ENCODE measurements at regions not wholly inside any gene's neighbourhood (a gene's known extent, or its start where the extent isn't known, plus 50 kb on each side); places are given as distances from the start of the nearest gene placed in this dataset.

DNA sequence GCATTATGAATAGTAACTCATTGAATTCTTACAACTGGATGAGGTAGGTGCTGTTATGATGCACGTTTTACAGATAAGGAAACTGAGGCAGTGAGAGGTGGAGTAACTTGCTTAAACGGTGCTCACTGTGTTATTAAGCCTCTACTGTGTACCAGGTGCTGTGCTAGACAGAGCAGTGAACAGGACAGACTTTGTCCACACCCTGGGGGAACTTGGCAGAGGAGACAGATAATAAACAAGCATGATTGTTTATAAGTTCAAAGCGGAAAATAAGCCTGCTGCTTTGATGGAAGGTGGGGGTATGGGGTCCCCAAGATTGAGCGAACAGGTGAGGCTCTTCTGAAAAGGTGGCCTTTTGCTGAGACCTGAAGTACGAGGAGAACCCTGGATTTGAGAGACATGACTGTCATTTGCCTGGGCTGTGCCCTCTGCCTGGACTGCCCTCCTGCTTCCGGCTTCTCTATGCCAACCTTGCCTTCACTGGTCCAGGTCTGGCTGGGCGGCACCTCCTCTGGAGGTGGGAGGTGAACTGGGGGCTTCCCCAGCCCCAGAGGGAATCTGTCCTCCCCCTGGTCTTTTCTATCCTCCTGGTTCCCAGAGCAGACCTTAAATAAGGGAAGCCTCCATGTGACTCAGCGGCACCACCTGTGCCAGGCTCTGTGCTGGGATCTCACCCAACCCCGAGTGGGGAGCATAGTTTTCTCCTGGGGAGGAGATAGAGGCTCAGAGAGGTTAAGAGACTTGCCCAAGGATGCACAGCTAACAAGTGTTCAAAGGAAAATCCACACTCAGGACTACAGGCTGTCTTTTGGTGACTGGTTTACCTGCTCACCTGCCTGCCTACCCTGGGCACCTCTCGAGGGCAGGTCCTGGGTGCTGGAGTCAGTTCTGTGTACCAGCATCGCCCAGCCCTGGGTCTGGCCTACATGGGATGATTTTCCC lies 59.1 kb downstream of the CEBPB start:
- DNase-seq (ENCODE audit: insufficient read length) (no peak), FAIRE-seq (no peak)
- TF ChIP-seq POLR2AphosphoS5 (IDR thresholded peaks at IDR 0.05; ENCODE audit: low read depth, low read length) = no peak
- TF ChIP-seq TAF1 (IDR thresholded peaks at IDR 0.05; ENCODE audit: borderline replicate concordance, low read depth, low read length) = no peak
- TF ChIP-seq POLR2A (IDR thresholded peaks at IDR 0.05; ENCODE audit: low read depth, low read length) = no peak

DNA sequence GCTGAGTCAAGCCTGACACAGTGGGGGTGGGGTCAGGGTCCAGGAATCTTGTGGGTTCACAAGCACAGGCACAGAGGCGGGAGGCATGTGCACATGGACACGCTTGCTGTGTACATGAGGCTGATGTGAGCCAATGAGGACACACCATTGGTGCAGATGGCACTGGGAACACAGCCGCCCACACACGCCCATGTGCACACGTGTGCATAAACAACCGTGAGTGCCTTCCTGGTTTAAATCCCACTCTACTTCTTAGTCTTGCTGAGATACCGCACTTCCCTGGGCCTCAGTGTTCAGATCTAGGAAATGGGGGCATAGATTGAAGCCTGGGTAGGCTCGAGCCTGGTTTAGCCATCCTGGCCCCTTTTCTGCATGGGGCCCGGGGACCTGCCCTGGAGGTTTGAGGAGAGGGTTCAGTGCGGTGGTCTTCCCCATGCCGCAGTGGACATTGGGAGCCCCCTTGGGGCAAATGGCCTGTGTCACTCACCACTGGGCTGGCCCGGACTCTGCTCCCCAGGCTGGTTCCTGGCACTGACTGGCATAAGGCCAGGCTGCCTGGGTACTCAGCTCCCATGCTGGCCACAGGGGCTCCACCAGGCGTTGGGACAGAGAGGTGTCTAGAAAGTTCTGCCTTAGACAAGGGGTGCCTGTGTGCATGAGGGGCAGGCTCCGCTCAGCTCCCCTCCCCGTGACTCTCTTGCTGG lies 60.2 kb downstream of the CEBPB start:
- TF ChIP-seq POLR2A (IDR thresholded peaks at IDR 0.05; ENCODE audit: low read depth, low read length) (no peak), POLR2AphosphoS5 (IDR thresholded peaks at IDR 0.05; ENCODE audit: low read depth, low read length) (no peak), TAF1 (IDR thresholded peaks at IDR 0.05; ENCODE audit: borderline replicate concordance, low read depth, low read length) (no peak)
- no peak for FAIRE-seq
- DNase-seq (ENCODE audit: insufficient read length) = no peak

GRCh38 chr20:50251383-50251748 lies 60.7 kb downstream of the CEBPB start:
- DNase-seq (ENCODE audit: insufficient read length) (no peak), FAIRE-seq (no peak)
- TF ChIP-seq POLR2AphosphoS5 (IDR thresholded peaks at IDR 0.05; ENCODE audit: low read depth, low read length) = no peak
- no peak for TF ChIP-seq TAF1 (IDR thresholded peaks at IDR 0.05; ENCODE audit: borderline replicate concordance, low read depth, low read length)
- TF ChIP-seq POLR2A (IDR thresholded peaks at IDR 0.05; ENCODE audit: low read depth, low read length) = no peak

GRCh38 chr20:50251992-50252511 lies 61.4 kb downstream of the CEBPB start:
- TF ChIP-seq POLR2A (IDR thresholded peaks at IDR 0.05; ENCODE audit: low read depth, low read length) = no peak
- no peak for TF ChIP-seq POLR2AphosphoS5 (IDR thresholded peaks at IDR 0.05; ENCODE audit: low read depth, low read length)
- no peak for TF ChIP-seq TAF1 (IDR thresholded peaks at IDR 0.05; ENCODE audit: borderline replicate concordance, low read depth, low read length)
- FAIRE-seq = no peak
- DNase-seq (ENCODE audit: insufficient read length) = no peak

DNA sequence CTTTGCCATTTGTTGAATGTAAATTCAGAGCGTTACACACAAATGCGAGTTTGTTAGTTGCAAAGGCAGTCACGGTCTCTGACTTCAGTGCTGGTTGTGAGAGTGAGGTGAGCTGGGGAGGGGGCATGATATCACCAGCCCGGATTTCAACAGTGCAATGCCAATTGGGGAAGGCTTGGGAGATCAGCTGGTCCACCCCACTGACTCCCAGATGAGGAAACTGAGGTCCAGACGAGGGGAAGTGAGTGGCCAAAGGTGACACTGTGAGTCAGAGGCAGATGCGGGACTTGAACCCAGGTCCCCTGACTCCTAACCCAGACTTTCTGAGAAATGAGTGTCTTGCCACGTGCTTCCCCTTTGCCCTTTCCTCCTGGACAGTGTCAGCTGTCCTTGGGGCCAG lies 62.1 kb downstream of the CEBPB start:
- DNase-seq (ENCODE audit: insufficient read length) (no peak), FAIRE-seq (no peak)
- no peak for TF ChIP-seq TAF1 (IDR thresholded peaks at IDR 0.05; ENCODE audit: borderline replicate concordance, low read depth, low read length)
- TF ChIP-seq POLR2AphosphoS5 (IDR thresholded peaks at IDR 0.05; ENCODE audit: low read depth, low read length) = no peak
- no peak for TF ChIP-seq POLR2A (IDR thresholded peaks at IDR 0.05; ENCODE audit: low read depth, low read length)

GRCh38 chr20:50253101-50253500 lies 62.5 kb downstream of the CEBPB start:
- TF ChIP-seq TAF1 (IDR thresholded peaks at IDR 0.05; ENCODE audit: borderline replicate concordance, low read depth, low read length) (no peak), POLR2AphosphoS5 (IDR thresholded peaks at IDR 0.05; ENCODE audit: low read depth, low read length) (no peak), POLR2A (IDR thresholded peaks at IDR 0.05; ENCODE audit: low read depth, low read length) (no peak)
- FAIRE-seq = no peak
- DNase-seq (ENCODE audit: insufficient read length) = no peak

- FAIRE-seq = no peak
- DNase-seq (ENCODE audit: insufficient read length) = no peak
- TF ChIP-seq TAF1 (IDR thresholded peaks at IDR 0.05; ENCODE audit: borderline replicate concordance, low read depth, low read length) = no peak
- TF ChIP-seq POLR2AphosphoS5 (IDR thresholded peaks at IDR 0.05; ENCODE audit: low read depth, low read length) = no peak
- TF ChIP-seq POLR2A (IDR thresholded peaks at IDR 0.05; ENCODE audit: low read depth, low read length) = no peak
Observed at GRCh38 chr20:50254466-50255079, 63.9 kb downstream of the CEBPB start.

GRCh38 chr20:50256577-50256976 lies 65.9 kb downstream of the CEBPB start:
- no peak for FAIRE-seq
- DNase-seq (ENCODE audit: insufficient read length) = no peak
- TF ChIP-seq POLR2AphosphoS5 (IDR thresholded peaks at IDR 0.05; ENCODE audit: low read depth, low read length) (no peak), TAF1 (IDR thresholded peaks at IDR 0.05; ENCODE audit: borderline replicate concordance, low read depth, low read length) (no peak), POLR2A (IDR thresholded peaks at IDR 0.05; ENCODE audit: low read depth, low read length) (no peak)

- FAIRE-seq = no peak
- DNase-seq (ENCODE audit: insufficient read length) = no peak
- TF ChIP-seq TAF1 (IDR thresholded peaks at IDR 0.05; ENCODE audit: borderline replicate concordance, low read depth, low read length) (no peak), POLR2A (IDR thresholded peaks at IDR 0.05; ENCODE audit: low read depth, low read length) (no peak), POLR2AphosphoS5 (IDR thresholded peaks at IDR 0.05; ENCODE audit: low read depth, low read length) (no peak)
Observed at GRCh38 chr20:50257860-50258259, 67.2 kb downstream of the CEBPB start.

DNA sequence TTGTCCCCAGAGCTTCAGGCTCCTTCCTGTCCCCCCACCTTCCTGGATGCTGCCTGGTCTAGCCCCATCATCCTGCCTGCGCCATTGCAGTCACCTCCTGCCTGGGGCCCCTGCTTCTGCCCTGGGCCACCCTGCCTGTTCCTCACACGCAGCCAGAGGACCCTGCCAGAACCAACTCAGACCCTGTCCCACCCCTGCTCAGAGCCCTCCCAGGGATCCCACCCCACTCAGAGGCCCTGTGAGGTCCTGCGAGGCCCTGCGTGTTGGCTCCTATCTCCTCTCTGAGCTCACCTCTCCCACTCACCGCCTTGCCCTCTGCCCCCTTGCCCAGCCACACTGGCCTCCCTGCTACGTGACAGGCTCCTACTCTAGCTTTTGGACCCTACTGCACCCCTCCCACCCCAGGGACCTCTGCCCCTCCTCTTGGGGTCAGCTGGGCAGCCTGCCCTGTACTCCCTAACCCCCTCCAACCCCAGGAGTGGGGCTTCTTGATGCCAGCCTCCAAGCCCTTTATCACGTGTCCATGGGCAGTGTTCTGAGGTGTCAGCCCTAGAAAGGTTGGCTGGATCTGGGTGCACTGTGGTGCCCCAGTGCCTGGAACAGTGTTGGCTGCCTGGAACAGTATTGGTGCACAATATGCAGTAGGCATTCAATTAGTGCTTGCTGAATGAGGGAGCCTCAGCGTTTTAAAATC lies 68.3 kb downstream of the CEBPB start:
- FAIRE-seq (no peak), DNase-seq (ENCODE audit: insufficient read length) (no peak)
- no peak for TF ChIP-seq POLR2AphosphoS5 (IDR thresholded peaks at IDR 0.05; ENCODE audit: low read depth, low read length)
- no peak for TF ChIP-seq POLR2A (IDR thresholded peaks at IDR 0.05; ENCODE audit: low read depth, low read length)
- TF ChIP-seq TAF1 (IDR thresholded peaks at IDR 0.05; ENCODE audit: borderline replicate concordance, low read depth, low read length) = no peak

Data from GM12892 (cell line).